Peyer's patch (tissue), 4 donors: ENCODE measurements at regions not wholly inside any gene's neighbourhood (a gene's known extent, or its start where the extent isn't known, plus 50 kb on each side); places are given as distances from the start of the nearest gene placed in this dataset.

Experiments
- DNase-seq, 3 donors: peaks; one replicate each; pipeline ENCODE4 v3.0.0-alpha.2; 2017 to 2019
- H3K27ac ChIP-seq, 4 donors: fragments of 200-600 bp; sonication (generic); one replicate each; pipeline ENCODE4 v1.5.1; 2016 to 2019
- H3K27me3 ChIP-seq, 2 donors: fragments of 200-600 bp; sonication (generic); one replicate each; pipeline ENCODE4 v1.5.1; 2019
- H3K36me3 ChIP-seq, 3 donors: fragments of 200-600 bp; sonication (generic); one replicate each; pipeline ENCODE4 v1.5.1; 2016 to 2019
- H3K4me1 ChIP-seq, 4 donors: fragments of 200-600 bp; sonication (generic); one replicate each; pipeline ENCODE4 v1.5.1; 2016 to 2019
- H3K4me3 ChIP-seq, 4 donors: fragments of 200-600 bp; sonication (generic); 1 replicate in 3 of 4; 2 replicates in 1 of 4; pipeline ENCODE4 v1.5.1; 2016 to 2019; ENCODE audit warnings: mild to moderate bottlenecking in 1 of 4
- H3K9me3 ChIP-seq, 4 donors: fragments of 200-600 bp; sonication (generic); one replicate each; pipeline ENCODE4 v1.5.1; 2016 to 2019; ENCODE audit warnings: mild to moderate bottlenecking in 1 of 4
- CTCF ChIP-seq, 6 experiments: fragments of 450-650 bp in 4 of 6; fragments of 200-600 bp in 2 of 6; sonication (generic) in 1 of 6; IDR thresholded peaks; one replicate each; pipeline ENCODE4 v1.5.1; 2017 to 2019; ENCODE audit warnings: antibody characterized with exemption in 6 of 6, mild to moderate bottlenecking in 3 of 6, moderate library complexity in 1 of 6
- POLR2A ChIP-seq, 2 donors: fragments of 450-650 bp; IDR thresholded peaks; one replicate each; pipeline ENCODE4 v1.5.1; 2017; ENCODE audit warnings: antibody characterized with exemption in 2 of 2, mild to moderate bottlenecking in 2 of 2, moderate library complexity in 2 of 2

GRCh38 chr14:40292664-40293063, 860.4 kb upstream of the FBXO33 start:
- no peaks in the 10 kb centered on the region for H3K36me3 ChIP-seq
- TF ChIP-seq CTCF (IDR thresholded peaks at IDR 0.05): no peak
- TF ChIP-seq POLR2A (IDR thresholded peaks at IDR 0.05): no peak

GRCh38 chr14:40282196-40282595, 850.0 kb upstream of the FBXO33 start:
- no peak for DNase-seq
- H3K36me3 ChIP-seq: no peaks in the 10 kb centered on the region
- H3K27ac ChIP-seq: no peak overlapping the region
- TF ChIP-seq POLR2A (IDR thresholded peaks at IDR 0.05) (no peak), CTCF (IDR thresholded peaks at IDR 0.05) (no peak)
- H3K9me3 ChIP-seq: no peaks in the 10 kb centered on the region
- H3K4me3 ChIP-seq: no peak overlapping the region
- H3K27me3 ChIP-seq: no peaks in the 10 kb centered on the region
- H3K4me1 ChIP-seq: no peaks in the 10 kb centered on the region

More at GRCh38 chr14:40292664-40293063, 860.4 kb upstream of the FBXO33 start:
- H3K4me1 ChIP-seq: no peaks in the 10 kb centered on the region
- H3K27me3 ChIP-seq: no peaks in the 10 kb centered on the region
- no peak for DNase-seq
- H3K9me3 ChIP-seq: peaks cover 0 to 17% (median 0%) of the 10 kb centered on the region in 4 donors
- no peak overlapping the region for H3K27ac ChIP-seq
- H3K4me3 ChIP-seq: no peak overlapping the region

GRCh38 chr14:40280652-40281051, 848.4 kb upstream of the FBXO33 start:
- TF ChIP-seq CTCF (IDR thresholded peaks at IDR 0.05): no peak
- TF ChIP-seq POLR2A (IDR thresholded peaks at IDR 0.05): no peak
- DNase-seq: no peak
- no peaks in the 10 kb centered on the region for H3K9me3 ChIP-seq
- H3K27ac ChIP-seq: no peak overlapping the region
- H3K36me3 ChIP-seq: no peaks in the 10 kb centered on the region
- H3K4me3 ChIP-seq: no peak overlapping the region
- no peaks in the 10 kb centered on the region for H3K27me3 ChIP-seq
- no peaks in the 10 kb centered on the region for H3K4me1 ChIP-seq

GRCh38 chr14:40273417-40273816, 841.2 kb upstream of the FBXO33 start:
- no peak for TF ChIP-seq POLR2A (IDR thresholded peaks at IDR 0.05)
- no peak for TF ChIP-seq CTCF (IDR thresholded peaks at IDR 0.05)
- Histone ChIP-seq H3K9me3 (no peaks in the 10 kb centered on the region), H3K4me1 (no peaks in the 10 kb centered on the region), H3K36me3 (no peaks in the 10 kb centered on the region), H3K27me3 (no peaks in the 10 kb centered on the region), H3K4me3 (no peak overlapping the region), H3K27ac (no peak overlapping the region)
- DNase-seq: no peak

- DNase-seq: no peak
- Histone ChIP-seq H3K27me3 (no peaks in the 10 kb centered on the region), H3K27ac (no peak overlapping the region), H3K9me3 (no peaks in the 10 kb centered on the region), H3K36me3 (no peaks in the 10 kb centered on the region), H3K4me3 (no peak overlapping the region), H3K4me1 (no peaks in the 10 kb centered on the region)
- TF ChIP-seq POLR2A (IDR thresholded peaks at IDR 0.05): no peak
- TF ChIP-seq CTCF (IDR thresholded peaks at IDR 0.05): no peak
These were observed 839.2 kb upstream of the FBXO33 start for GRCh38 chr14:40271480-40271879.

GRCh38 chr14:40269436-40269835, 837.2 kb upstream of the FBXO33 start:
- Histone ChIP-seq H3K4me1 (no peaks in the 10 kb centered on the region), H3K27me3 (no peaks in the 10 kb centered on the region), H3K4me3 (no peak overlapping the region), H3K9me3 (no peaks in the 10 kb centered on the region), H3K36me3 (no peaks in the 10 kb centered on the region), H3K27ac (no peak overlapping the region)
- no peak for DNase-seq
- TF ChIP-seq POLR2A (IDR thresholded peaks at IDR 0.05): no peak
- TF ChIP-seq CTCF (IDR thresholded peaks at IDR 0.05): no peak
